Stimulated activated naive CD8-positive, alpha-beta T cell treated with anti-CD3 and anti-CD28 coated beads, Interleukin-15, amount 100 ng/mL, for 72 hours (primary cell): ENCODE measurements at regions not wholly inside any gene's neighbourhood (a gene's known extent, or its start where the extent isn't known, plus 50 kb on each side); places are given as distances from the start of the nearest gene placed in this dataset.
"Not testable (repeated sequence)": the region's sequence is repeated elsewhere in the genome, so short reads cannot be mapped to it uniquely, and the experiment has no call there.

Source experiments
- ATAC-seq: fragments of 150-1000 bp; cut with Tn5 transposase; 2 replicates; pipeline ENCODE4 v1.10.0; 2021; ENCODE audit warnings: mild to moderate bottlenecking, moderate library complexity
- DNase-seq, 2 donors: peaks; one replicate each; pipeline ENCODE4 v3.0.0; 2021 to 2022
- H3K27ac Mint-ChIP-seq, 2 donors: one replicate each; pipeline ENCODE4 v1.8.0; 2022; ENCODE audit warnings: mild to moderate bottlenecking in 2 of 2, mixed read lengths in 2 of 2, moderate library complexity in 2 of 2
- H3K27me3 Mint-ChIP-seq: one replicate; pipeline ENCODE4 v1.8.0; 2022; ENCODE audit warnings: mixed read lengths
- H3K4me1 Mint-ChIP-seq: one replicate; pipeline ENCODE4 v1.8.0; 2022; ENCODE audit warnings: mild to moderate bottlenecking, mixed read lengths
- H3K4me3 Mint-ChIP-seq, 2 donors: one replicate each; pipeline ENCODE4 v1.8.0; 2022; ENCODE audit warnings: mild to moderate bottlenecking in 2 of 2, mixed read lengths in 2 of 2, moderate library complexity in 1 of 2
- H3K9me3 Mint-ChIP-seq, 2 donors: one replicate each; pipeline ENCODE4 v1.8.0; 2022; ENCODE audit warnings: mixed read lengths in 2 of 2

- H3K27me3 Mint-ChIP-seq: no peaks in the 10 kb centered on the region
- no peaks in the 10 kb centered on the region for H3K9me3 Mint-ChIP-seq
- peaks cover 74% of the 10 kb centered on the region for H3K4me1 Mint-ChIP-seq
- ATAC-seq (no peak), DNase-seq (no peak)
- H3K4me3 Mint-ChIP-seq: no peak overlapping the region
- peak overlapping the region in 1 of 2 donors; percentile 40 for H3K27ac Mint-ChIP-seq
Measured at GRCh38 chr22:42188808-42189447, 58.3 kb upstream of the CYP2D6 start.

DNA sequence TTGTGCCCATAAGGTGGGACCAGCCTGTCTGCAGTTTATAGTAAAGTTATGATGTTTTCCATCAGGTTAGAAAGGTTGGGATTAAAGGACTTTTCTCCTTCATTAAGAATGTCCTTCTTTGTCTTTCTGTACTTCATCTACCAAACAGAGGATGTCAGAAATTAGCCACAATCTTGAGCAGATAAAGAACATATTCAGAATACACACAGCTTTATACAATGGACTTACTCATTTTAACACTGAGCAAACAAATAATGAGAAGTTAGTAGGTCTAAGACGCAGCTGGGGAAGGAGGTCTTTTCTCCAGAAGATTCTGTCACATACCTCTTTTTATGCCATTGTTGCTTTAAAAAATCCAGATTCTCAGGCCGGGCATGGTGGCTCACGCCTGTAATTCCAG, 57.0 kb upstream of the CYP2D6 start:
- Mint-ChIP-seq H3K27me3 (no peaks in the 10 kb centered on the region), H3K27ac (no peak overlapping the region), H3K4me3 (no peak overlapping the region), H3K4me1 (peaks cover 74% of the 10 kb centered on the region), H3K9me3 (no peaks in the 10 kb centered on the region)
- ATAC-seq (no peak), DNase-seq (no peak)

DNA sequence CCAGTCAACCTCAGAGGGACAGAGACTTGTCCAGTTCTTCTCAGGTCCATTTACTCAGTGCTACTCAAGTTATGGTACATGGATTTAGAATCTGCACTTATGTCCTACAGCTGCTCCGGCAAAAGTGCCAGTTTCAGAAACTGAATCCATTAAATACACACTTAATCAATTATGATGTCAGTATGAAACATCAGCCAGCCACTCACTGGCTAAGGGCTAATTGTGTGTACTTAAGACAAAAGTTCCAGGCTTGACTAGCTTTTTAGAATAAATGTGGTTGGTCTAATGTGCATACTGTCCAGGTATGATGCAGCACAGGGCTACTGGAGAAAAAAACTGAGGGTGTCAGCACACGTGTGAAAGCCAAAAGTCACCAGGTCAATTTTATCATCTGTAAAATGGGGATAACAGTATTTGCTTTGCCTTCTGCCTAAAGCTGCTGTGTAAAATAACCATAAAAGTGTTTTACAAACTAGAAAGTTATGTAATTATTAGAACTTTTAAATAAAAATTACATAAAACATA, 55.4 kb upstream of the CYP2D6 start:
- Mint-ChIP-seq H3K27me3 (no peaks in the 10 kb centered on the region), H3K4me1 (peaks cover 81% of the 10 kb centered on the region), H3K9me3 (no peaks in the 10 kb centered on the region), H3K4me3 (no peak overlapping the region), H3K27ac (no peak overlapping the region)
- DNase-seq: no peak
- no peak for ATAC-seq

DNA sequence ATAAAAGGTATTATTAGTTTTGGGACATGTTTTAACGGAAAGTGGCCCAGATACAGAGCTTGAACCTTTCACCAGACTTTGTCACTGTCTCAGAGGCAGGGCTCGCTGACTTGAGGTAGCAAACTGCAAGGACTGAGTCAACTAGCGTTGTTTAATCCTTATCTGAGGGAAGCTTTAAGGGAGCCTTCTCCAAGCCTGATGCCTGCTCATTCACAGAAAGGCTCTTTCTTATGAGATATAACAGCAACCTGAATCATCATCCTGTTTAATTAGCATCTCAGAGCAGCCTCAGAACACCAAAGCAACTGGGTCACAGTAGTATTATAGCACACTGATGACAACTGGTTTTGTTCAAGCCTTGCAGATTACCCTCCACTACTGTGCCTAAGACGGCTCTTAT, 54.2 kb upstream of the CYP2D6 start:
- H3K27me3 Mint-ChIP-seq: no peaks in the 10 kb centered on the region
- ATAC-seq: no peak
- no peak for DNase-seq
- H3K4me1 Mint-ChIP-seq: peaks cover 84% of the 10 kb centered on the region
- H3K9me3 Mint-ChIP-seq: no peaks in the 10 kb centered on the region
- no peak overlapping the region for H3K27ac Mint-ChIP-seq
- no peak overlapping the region for H3K4me3 Mint-ChIP-seq

DNA sequence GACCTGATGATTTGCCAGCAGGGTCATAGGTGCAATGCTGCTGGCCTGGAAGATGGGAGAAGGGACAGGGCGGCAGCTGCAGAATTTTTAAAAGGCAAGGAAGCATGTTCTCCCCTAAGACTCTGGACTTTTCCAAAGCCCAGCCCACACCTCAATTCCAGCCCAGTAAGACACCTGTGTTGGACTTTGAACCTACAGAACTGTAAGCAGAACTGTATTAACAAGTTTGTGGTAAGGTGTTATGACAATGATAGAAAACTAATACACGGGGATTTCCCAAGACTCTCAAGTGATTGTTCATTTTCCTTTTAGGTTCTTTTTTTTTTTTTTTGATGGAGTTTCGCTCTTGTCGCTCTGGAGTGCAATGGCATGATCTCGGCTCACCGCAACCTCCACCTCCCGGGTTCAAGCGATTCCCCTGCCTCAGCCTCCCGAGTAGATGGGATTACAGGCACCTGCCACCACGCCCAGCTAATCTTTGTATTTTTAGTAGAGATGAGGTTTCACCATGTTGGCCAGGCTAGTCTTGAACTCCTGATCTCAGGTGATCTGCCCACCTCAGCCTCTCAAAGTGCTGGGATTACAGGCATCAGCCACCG, 53.0 kb upstream of the CYP2D6 start:
- ATAC-seq: peak; percentile 62
- H3K4me1 Mint-ChIP-seq: peaks cover 84% of the 10 kb centered on the region
- H3K27me3 Mint-ChIP-seq, DNase-seq, H3K9me3 Mint-ChIP-seq: not testable (repeated sequence)
- H3K4me3 Mint-ChIP-seq: peak overlapping the region; percentile 43 to 51
- peak overlapping the region; percentile 58 to 78 for H3K27ac Mint-ChIP-seq

- H3K27me3 Mint-ChIP-seq: no peaks in the 10 kb centered on the region
- no peaks in the 10 kb centered on the region for H3K9me3 Mint-ChIP-seq
- peak; percentile 19 to 42 for DNase-seq
- peak overlapping the region; percentile 63 to 77 for H3K27ac Mint-ChIP-seq
- H3K4me3 Mint-ChIP-seq: peak overlapping the region; percentile 42 to 51
- peak; percentile 95 for ATAC-seq
- H3K4me1 Mint-ChIP-seq: peaks cover 87% of the 10 kb centered on the region
Measured at GRCh38 chr22:42180349-42180842, 49.8 kb upstream of the CYP2D6 start.
